ENCODE measurements at regions not wholly inside any gene's neighbourhood (a gene's known extent, or its start where the extent isn't known, plus 50 kb on each side); places are given as distances from the start of the nearest gene placed in this dataset.

- DNase-seq (ENCODE audit: low spot score), result no peak
These were observed 124.5 kb upstream of the RET start for GRCh38 chr10:42952349-42952748.

GRCh38 chr10:42952931-42953683 is 123.8 kb upstream of the RET start:
- DNase-seq (ENCODE audit: low spot score), result no peak

- no peak for DNase-seq (ENCODE audit: low spot score)
These were observed 122.9 kb upstream of the RET start for GRCh38 chr10:42953684-42954674.

- DNase-seq (ENCODE audit: low spot score), result no peak
These were observed 121.9 kb upstream of the RET start for GRCh38 chr10:42954766-42955492.

- DNase-seq (ENCODE audit: low spot score), result no peak
These were observed 121.4 kb upstream of the RET start for GRCh38 chr10:42955493-42955889.

GRCh38 chr10:42956045-42956444 is 120.8 kb upstream of the RET start:
- DNase-seq (ENCODE audit: low spot score), result no peak

GRCh38 chr10:42958142-42958868 is 118.6 kb upstream of the RET start:
- DNase-seq (ENCODE audit: low spot score), result no peak

- DNase-seq (ENCODE audit: low spot score), result no peak
These were observed 117.0 kb upstream of the RET start for GRCh38 chr10:42959833-42960232.

- no peak for DNase-seq (ENCODE audit: low spot score)
These were observed 116.3 kb upstream of the RET start for GRCh38 chr10:42960491-42960990.

GRCh38 chr10:42960991-42961795 is 115.7 kb upstream of the RET start:
- no peak for DNase-seq (ENCODE audit: low spot score)

GRCh38 chr10:42961796-42962109 is 115.1 kb upstream of the RET start:
- DNase-seq (ENCODE audit: low spot score), result no peak

- DNase-seq (ENCODE audit: low spot score), result no peak
These were observed 114.6 kb upstream of the RET start for GRCh38 chr10:42962110-42962901.

- DNase-seq (ENCODE audit: low spot score), result no peak
These were observed 114.0 kb upstream of the RET start for GRCh38 chr10:42962902-42963231.

- no peak for DNase-seq (ENCODE audit: low spot score)
These were observed 113.6 kb upstream of the RET start for GRCh38 chr10:42963312-42963711.

GRCh38 chr10:42969147-42969546 is 107.7 kb upstream of the RET start:
- no peak for DNase-seq (ENCODE audit: low spot score)

GRCh38 chr10:42969909-42970308 is 107.0 kb upstream of the RET start:
- no peak for DNase-seq (ENCODE audit: low spot score)

GRCh38 chr10:42970451-42971250 is 106.2 kb upstream of the RET start:
- DNase-seq (ENCODE audit: low spot score), result no peak

- DNase-seq (ENCODE audit: low spot score), result no peak
These were observed 105.6 kb upstream of the RET start for GRCh38 chr10:42971251-42971599.

- no peak for DNase-seq (ENCODE audit: low spot score)
These were observed 103.9 kb upstream of the RET start for GRCh38 chr10:42972946-42973345.

All from CD4-positive, alpha-beta T cell treated with Interleukin-6 at 100 ng/mL for 8 hours (primary cell).